HG02852 (cell line): ENCODE measurements at regions not wholly inside any gene's neighbourhood (a gene's known extent, or its start where the extent isn't known, plus 50 kb on each side); places are given as distances from the start of the nearest gene placed in this dataset.
"Not testable (repeated sequence)": the region's sequence is repeated elsewhere in the genome, so short reads cannot be mapped to it uniquely, and the experiment has no call there.

Experiments
- ATAC-seq: cut with Tn5 transposase; IDR thresholded peaks from one replicate; pipeline ENCODE4 v1.9.1; 2021; ENCODE audit warnings: mild to moderate bottlenecking, moderate library complexity; ENCODE audit not compliant: unreplicated experiment

GRCh38 chr18:38771620-38772019 lies 1206.0 kb upstream of the CELF4 start:
- not testable (repeated sequence) for ATAC-seq

DNA sequence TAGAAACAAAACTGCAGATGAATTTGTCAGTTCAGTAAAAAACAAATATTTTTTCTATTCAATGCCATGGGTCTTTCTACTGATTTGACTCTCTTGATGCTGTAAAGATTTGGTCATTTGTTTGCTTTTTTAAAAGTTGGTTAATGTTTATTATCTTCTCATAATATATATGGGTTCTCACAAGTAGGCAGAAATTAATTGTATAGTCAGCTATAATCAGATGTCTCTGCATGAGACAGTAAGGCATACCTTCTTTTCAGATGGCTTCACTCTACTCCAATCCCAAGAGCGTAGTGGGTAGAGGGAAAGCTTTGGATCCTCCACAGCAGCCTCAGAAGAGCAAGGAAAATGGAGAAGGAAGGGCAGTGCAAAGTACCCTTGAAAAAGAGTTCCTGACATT lies 1202.9 kb upstream of the CELF4 start:
- no peak for ATAC-seq

DNA sequence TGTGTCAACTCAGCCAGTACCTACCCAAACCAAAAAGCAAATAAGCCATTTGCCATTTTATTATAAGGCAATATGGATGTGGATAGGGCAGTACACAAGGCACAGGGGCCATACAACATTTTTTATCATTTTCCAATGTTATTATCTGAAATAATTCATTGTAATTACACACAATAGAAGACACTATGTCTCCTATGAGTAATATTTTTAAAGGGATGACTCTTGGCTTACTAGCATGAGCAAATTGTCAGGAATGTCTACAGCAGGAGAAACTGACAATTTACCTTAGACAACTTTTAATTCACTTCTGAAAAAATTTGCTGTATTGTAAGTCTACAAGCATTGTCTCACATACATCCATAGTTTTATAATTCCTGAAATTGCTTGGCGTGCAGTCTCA lies 1193.9 kb upstream of the CELF4 start:
- ATAC-seq = no peak

DNA sequence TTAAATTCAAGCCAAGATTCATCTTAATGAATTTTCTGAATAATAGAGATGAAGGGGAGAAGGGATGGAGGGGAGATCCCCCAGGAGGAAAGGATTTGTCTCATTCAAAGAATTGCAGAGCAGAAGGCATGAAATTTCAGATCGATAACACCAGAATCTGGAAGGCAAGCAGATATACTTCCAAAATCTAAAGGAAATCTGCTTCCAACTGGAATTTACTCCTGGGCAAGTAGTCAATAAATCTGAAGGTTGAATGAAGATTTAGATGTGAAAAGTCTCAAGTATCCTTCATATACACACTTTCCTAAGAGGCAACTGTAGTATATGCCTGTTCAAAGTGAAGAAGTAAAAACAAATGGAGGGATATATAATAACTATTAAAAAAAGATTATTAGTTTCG lies 1190.8 kb upstream of the CELF4 start:
- no peak for ATAC-seq

DNA sequence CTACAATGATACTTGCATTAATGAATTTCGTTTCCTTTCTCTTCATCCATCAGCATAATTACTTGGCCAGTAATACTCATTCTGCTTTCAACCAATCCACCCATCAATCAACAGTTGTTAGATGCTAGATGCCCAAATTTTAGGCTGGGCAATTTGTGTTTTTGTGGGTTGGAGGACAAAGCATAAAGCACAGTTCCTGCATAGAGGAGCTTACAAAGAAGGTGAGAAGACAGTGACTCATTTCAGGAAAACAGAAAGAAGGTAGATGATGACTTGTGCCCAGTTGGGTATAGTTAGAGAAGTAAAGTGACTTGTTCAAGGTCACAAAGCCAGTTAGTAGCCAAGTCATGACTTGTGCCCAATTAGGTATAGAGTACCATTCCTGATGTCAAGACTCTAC lies 1186.8 kb upstream of the CELF4 start:
- ATAC-seq = peak; percentile 69

- peak; percentile 44 for ATAC-seq
These were observed 1186.3 kb upstream of the CELF4 start for GRCh38 chr18:38751898-38752297.

GRCh38 chr18:38751211-38751610 lies 1185.6 kb upstream of the CELF4 start:
- no peak for ATAC-seq

- ATAC-seq = no peak
These were observed 1185.2 kb upstream of the CELF4 start for GRCh38 chr18:38750751-38751150.

DNA sequence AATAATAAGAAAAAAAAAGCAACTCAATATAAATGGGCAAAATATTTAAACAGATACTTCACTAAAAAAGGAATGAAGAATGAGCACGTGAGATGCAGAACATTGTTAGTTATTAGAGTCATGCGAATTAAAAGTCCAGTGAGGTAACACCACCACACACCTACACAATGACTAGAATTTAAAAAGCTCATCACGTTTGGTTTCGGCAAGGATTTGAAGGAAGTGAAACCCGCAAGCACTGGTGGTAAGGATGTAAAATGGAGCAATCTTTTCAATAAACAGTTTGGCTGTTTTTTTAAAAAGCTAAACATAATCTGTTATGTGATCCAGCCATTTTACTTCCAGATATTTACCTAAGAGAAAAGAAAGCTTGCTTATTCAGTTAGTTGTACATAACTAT lies 1181.6 kb upstream of the CELF4 start:
- no peak for ATAC-seq

DNA sequence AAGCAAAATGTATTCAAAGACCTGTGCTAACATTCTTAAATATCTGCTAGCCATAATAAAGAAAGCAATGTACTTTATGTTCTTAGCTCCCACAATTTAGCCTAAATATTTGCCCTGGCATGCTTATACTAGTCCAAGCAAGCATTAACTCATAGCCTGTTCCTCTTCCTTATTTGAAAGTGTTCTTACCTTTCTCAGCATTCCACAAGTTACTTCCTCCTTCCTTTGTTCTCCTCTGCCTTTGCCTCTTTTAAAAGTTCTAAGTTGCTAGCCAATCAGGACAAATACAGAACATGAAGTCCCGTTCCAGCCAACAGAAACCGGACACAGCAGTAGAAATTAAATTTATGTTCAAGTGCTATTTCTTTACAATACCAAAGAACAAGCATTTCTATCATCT lies 1154.6 kb upstream of the CELF4 start:
- not testable (repeated sequence) for ATAC-seq

- no peak for ATAC-seq
These were observed 1152.8 kb upstream of the CELF4 start for GRCh38 chr18:38718365-38718901.

GRCh38 chr18:38709122-38709521 lies 1143.5 kb upstream of the CELF4 start:
- ATAC-seq = no peak

GRCh38 chr18:38706373-38706772 lies 1140.8 kb upstream of the CELF4 start:
- ATAC-seq = no peak

- no peak for ATAC-seq
These were observed 1132.5 kb upstream of the CELF4 start for GRCh38 chr18:38698088-38698487.

- ATAC-seq = no peak
These were observed 1130.1 kb upstream of the CELF4 start for GRCh38 chr18:38695559-38696280.

GRCh38 chr18:38693104-38693503 lies 1127.5 kb upstream of the CELF4 start:
- no peak for ATAC-seq

- no peak for ATAC-seq
These were observed 1125.0 kb upstream of the CELF4 start for GRCh38 chr18:38690626-38691025.

DNA sequence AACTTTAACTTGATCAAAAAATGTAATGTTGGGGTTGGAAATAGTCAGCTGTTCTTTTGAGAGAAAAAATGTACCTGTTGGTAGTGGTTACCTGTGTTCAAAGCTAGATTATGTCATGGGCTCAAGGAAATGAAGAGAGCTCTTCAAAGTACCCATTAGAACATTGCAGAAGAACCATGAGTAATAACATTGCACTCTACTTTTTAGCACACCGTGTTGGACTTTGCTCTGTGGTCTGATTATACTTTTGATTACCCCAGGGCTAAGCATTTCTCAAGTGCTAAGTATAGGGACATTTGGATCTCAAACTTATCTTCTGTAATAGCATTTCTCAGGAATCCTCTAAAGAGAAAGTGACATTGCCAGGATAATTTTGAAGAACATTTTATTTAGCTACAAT lies 1122.8 kb upstream of the CELF4 start:
- ATAC-seq = no peak

DNA sequence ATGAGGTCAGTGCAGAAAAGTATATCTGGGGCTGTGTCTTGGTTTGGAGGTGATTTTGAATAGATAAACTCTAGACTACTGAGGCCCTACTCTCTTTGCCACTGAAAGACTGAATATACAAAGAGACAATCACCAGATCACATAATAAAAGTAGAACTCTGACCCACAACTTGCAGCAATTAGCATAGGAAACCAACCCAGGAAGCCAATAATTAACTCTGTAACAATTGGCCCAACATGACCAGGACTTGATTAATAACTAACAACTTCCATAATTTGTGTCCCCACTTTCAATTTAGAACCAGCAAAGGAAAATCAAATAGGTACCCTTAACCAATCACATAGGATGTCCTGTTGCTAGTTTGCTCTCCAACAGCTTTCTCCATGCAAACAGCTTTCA lies 1104.9 kb upstream of the CELF4 start:
- no peak for ATAC-seq

DNA sequence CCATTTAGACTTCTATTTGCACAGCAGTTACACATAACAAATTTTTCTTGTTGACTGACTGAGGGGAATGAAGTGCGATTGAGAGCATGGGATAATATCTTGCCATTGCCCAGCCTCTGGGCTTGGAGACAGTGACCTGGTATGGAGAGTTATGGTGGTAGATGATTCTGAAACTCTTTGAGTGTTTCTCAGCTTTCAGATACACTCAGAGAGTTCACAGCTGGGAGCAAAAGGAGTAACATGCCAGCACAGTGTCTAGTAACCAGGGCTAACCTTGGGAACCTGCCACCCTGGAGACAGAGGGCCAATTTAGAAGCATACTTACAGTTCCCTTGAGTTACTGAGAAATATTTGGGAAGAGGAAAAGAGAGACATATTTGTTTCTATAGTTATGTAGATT lies 1099.3 kb upstream of the CELF4 start:
- no peak for ATAC-seq

GRCh38 chr18:38663682-38664081 lies 1098.1 kb upstream of the CELF4 start:
- no peak for ATAC-seq

DNA sequence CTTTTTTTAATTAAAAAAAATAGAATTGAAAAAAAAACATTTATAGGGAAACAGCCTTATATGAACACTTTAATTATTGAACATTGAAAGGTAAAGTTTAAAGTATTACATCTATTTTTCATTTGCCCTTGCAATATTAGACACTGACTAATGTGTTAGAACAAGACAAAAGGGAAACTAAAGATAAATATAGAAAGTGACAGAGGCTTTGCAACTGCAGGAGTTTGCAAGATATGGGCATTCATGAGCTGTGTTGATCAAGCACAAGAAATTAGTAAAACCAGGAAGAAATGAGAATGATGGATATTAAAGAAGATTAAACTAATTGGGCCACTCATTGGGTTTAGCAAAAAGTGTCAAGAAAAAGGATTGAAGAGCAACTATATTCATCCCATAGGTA lies 1097.7 kb upstream of the CELF4 start:
- ATAC-seq = no peak

DNA sequence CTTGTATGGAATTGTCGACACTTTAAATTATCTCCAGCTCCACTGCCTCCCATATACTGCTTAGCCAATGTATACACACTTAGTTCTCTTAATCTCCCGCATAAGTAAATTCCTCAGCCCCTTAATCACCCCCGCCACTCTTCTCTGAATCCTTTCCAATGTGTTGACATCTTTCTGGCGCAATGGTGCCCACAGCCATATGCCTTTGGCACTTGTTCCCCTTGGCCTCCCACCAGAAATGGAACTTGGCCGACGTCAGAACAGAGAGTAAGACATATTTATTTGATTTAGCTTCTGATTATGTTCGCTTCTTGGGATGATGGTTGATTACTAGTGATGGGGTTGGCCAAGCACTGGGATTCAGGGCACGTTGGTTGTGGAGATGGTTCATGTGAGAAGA lies 1089.3 kb upstream of the CELF4 start:
- ATAC-seq = no peak
